Thoracic aorta (tissue), 2 donors: ENCODE measurements at regions not wholly inside any gene's neighbourhood (a gene's known extent, or its start where the extent isn't known, plus 50 kb on each side); places are given as distances from the start of the nearest gene placed in this dataset.
A peak's percentile ranks its signal among the peaks of the same experiment; 100 is the strongest.

Experiments
- ATAC-seq: fragments of 150-250 bp; one replicate; pipeline ENCODE4 v1.8.0; 2017; ENCODE audit warnings: low read depth; ENCODE audit not compliant: insufficient number of reproducible peaks, low FRiP score
- DNase-seq: peaks from one replicate; pipeline ENCODE4 v3.0.0-alpha.2; 2020; ENCODE audit warnings: low spot score
- H3K27ac ChIP-seq, 2 donors: fragments of 200-600 bp; sonication (generic); 1 replicate in 1 of 2; 2 replicates in 1 of 2; pipeline ENCODE4 v1.5.1; 2016; ENCODE audit warnings: mild to moderate bottlenecking in 2 of 2, moderate library complexity in 2 of 2
- H3K27me3 ChIP-seq: fragments of 200-600 bp; sonication (generic); replicated peaks from 2 replicates; pipeline ENCODE4 v1.6.0; 2016; ENCODE audit warnings: mild to moderate bottlenecking; ENCODE audit not compliant: insufficient read depth
- H3K36me3 ChIP-seq: fragments of 200-600 bp; sonication (generic); one replicate; pipeline ENCODE4 v1.5.1; 2016
- H3K4me1 ChIP-seq, 2 donors: fragments of 200-600 bp; sonication (generic); 1 replicate in 1 of 2; 2 replicates in 1 of 2; pipeline versions ENCODE4 v1.5.1 to v1.6.0; 2016; ENCODE audit warnings: low read depth in 2 of 2, mild to moderate bottlenecking in 1 of 2; ENCODE audit not compliant: control insufficient read depth in 1 of 2
- H3K4me3 ChIP-seq: fragments of 200-600 bp; sonication (generic); 2 replicates; pipeline ENCODE4 v1.5.1; 2016; ENCODE audit warnings: mild to moderate bottlenecking
- H3K9me3 ChIP-seq: fragments of 200-600 bp; sonication (generic); 2 replicates; pipeline ENCODE4 v1.5.1; 2016
- TF ChIP-seq, protein P1 (sequence below): fragments of 200-600 bp; sonication (generic); IDR thresholded peaks from one replicate; pipeline ENCODE4 v1.5.1; 2019; ENCODE audit warnings: antibody characterized with exemption

DNA sequence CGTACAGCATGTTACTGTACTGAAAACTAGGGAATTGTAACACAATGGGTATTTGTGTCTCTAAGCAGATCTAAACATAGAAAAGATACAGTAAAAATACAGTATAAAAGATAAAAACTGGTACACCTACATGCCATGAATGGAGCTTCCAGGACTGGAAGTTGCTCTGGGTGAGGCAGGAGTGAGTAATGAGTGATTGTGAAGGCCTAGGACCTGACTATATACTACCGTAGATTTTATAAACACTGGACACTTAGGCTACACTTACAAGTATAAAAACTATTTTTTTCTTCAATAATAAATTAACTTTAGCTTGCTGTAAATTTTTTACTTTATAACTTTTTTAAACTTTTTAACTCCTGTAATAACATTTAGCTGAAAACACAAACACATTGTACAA, 324.4 kb upstream of the TNP1 start:
- Histone ChIP-seq H3K36me3 (no peaks in the 10 kb centered on the region), H3K27me3 (no peaks in the 10 kb centered on the region), H3K9me3 (no peaks in the 10 kb centered on the region), H3K4me3 (no peak overlapping the region), H3K4me1 (peaks cover 30 to 56% of the 10 kb centered on the region in 2 donors), H3K27ac (peak overlapping the region in 1 of 2 donors; percentile 30)
- ATAC-seq: no peak
- DNase-seq: no peak
- TF ChIP-seq, protein P1, sequence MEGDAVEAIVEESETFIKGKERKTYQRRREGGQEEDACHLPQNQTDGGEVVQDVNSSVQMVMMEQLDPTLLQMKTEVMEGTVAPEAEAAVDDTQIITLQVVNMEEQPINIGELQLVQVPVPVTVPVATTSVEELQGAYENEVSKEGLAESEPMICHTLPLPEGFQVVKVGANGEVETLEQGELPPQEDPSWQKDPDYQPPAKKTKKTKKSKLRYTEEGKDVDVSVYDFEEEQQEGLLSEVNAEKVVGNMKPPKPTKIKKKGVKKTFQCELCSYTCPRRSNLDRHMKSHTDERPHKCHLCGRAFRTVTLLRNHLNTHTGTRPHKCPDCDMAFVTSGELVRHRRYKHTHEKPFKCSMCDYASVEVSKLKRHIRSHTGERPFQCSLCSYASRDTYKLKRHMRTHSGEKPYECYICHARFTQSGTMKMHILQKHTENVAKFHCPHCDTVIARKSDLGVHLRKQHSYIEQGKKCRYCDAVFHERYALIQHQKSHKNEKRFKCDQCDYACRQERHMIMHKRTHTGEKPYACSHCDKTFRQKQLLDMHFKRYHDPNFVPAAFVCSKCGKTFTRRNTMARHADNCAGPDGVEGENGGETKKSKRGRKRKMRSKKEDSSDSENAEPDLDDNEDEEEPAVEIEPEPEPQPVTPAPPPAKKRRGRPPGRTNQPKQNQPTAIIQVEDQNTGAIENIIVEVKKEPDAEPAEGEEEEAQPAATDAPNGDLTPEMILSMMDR: no peak

DNA sequence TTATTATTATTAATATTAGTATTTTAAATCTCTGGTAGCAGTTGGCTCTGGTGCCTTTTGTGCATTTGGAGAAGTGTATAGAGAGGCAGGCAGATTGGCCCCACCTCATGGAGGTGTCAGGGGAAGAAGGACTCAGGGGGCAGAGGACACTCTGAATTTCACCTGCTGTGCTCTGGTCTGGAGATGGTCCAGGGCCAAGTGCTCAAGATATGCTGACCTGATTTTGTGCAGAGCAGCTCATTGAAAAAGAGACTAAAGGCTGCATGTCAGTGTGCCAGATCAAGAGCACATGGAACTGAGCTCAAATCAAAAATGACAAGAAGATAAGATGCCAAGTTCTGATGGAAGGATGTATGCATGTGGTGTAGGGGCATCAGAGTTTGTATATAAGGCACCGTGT, 323.6 kb upstream of the TNP1 start:
- H3K27ac ChIP-seq: peak overlapping the region in 1 of 2 donors; percentile 30
- no peaks in the 10 kb centered on the region for H3K27me3 ChIP-seq
- H3K4me3 ChIP-seq: no peak overlapping the region
- TF ChIP-seq, protein P1: no peak
- DNase-seq: no peak
- no peak for ATAC-seq
- H3K9me3 ChIP-seq: no peaks in the 10 kb centered on the region
- peaks cover 30 to 56% of the 10 kb centered on the region in 2 donors for H3K4me1 ChIP-seq
- no peaks in the 10 kb centered on the region for H3K36me3 ChIP-seq

DNA sequence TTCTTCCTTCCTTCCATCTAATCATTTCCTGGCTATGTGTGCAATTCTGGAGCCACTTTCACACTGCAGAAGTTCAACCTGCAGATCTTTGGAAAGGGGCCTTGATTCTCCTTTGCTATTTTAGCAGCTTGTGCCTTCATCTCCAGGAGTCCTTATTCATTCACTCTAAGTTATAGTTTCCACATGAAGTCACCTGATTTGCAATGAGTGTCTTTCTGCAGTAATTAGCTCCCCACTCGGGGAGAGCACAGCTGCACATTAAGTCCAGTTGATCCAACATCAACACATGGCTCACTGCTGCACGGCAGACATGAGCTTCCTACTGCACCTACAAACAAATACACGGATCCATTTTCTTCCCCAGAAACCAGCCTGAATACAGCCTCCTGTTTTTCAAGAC, 323.1 kb upstream of the TNP1 start:
- peaks cover 30 to 56% of the 10 kb centered on the region in 2 donors for H3K4me1 ChIP-seq
- peak overlapping the region in 1 of 2 donors; percentile 30 for H3K27ac ChIP-seq

DNA sequence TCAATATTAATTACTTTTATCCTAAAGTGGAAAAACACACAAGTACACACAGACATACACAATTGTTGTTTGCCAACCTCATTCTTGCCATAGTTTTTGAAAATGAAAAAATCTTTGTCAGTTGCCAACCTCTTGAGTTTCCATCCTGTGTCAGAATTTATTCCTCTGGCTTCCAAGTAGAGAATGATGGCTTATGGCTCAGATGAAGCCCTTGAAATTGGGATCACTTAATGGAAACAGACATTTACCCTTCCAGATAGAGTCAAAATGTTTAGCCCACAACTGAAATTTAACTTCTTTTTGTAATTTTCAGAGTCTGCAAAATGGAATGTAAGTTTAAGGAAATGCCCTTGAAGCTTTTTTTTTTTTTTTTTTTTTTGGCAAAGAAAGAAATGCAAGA, 321.6 kb upstream of the TNP1 start:
- Histone ChIP-seq H3K27ac (no peak overlapping the region), H3K4me1 (peaks cover 30 to 48% of the 10 kb centered on the region in 2 donors), H3K9me3 (no peaks in the 10 kb centered on the region), H3K4me3 (no peak overlapping the region), H3K27me3 (no peaks in the 10 kb centered on the region), H3K36me3 (no peaks in the 10 kb centered on the region)
- no peak for DNase-seq
- no peak for ATAC-seq
- TF ChIP-seq, protein P1: no peak

More for the DNA sequence above, 323.1 kb upstream of the TNP1 start:
- DNase-seq (no peak), ATAC-seq (no peak)
- no peaks in the 10 kb centered on the region for H3K27me3 ChIP-seq
- TF ChIP-seq, protein P1: no peak
- H3K9me3 ChIP-seq: no peaks in the 10 kb centered on the region
- no peaks in the 10 kb centered on the region for H3K36me3 ChIP-seq
- H3K4me3 ChIP-seq: no peak overlapping the region

DNA sequence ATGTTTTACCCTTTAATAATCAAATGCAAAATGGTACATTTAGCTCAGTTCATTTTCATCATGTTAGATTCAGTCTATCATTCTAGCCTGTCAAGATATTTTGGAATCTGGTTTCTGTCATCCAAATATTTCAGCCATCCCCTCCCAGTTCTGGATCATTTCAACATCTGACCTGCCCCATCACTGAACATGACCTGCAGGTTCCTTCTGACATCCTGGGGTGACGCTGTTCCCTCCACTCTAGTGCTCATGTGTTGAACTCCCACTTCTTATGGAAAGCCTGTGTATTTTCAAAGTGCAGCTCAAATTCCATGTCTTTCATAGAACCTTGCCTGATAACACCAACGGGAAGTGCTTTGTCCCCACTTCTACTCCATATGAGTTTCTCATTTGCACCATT, 320.0 kb upstream of the TNP1 start:
- Histone ChIP-seq H3K36me3 (no peaks in the 10 kb centered on the region), H3K27ac (no peak overlapping the region), H3K4me1 (peaks cover 22 to 32% of the 10 kb centered on the region in 2 donors), H3K9me3 (peaks cover 4% of the 10 kb centered on the region), H3K4me3 (no peak overlapping the region), H3K27me3 (no peaks in the 10 kb centered on the region)
- DNase-seq (no peak), ATAC-seq (no peak)
- TF ChIP-seq, protein P1: no peak
